Muscle of back (tissue), 3 donors: ENCODE measurements at regions not wholly inside any gene's neighbourhood (a gene's known extent, or its start where the extent isn't known, plus 50 kb on each side); places are given as distances from the start of the nearest gene placed in this dataset.
A peak's percentile ranks its signal among the peaks of the same experiment; 100 is the strongest.

ENCODE experiments used
- DNase-seq, 3 donors: peaks; one replicate each; pipeline versions ENCODE4 v3.0.0 to v3.0.0-alpha.2; 2013

- DNase-seq, result no peak
Observed at GRCh38 chr15:62607643-62608042, 434.9 kb upstream of the TPM1 start.

- no peak for DNase-seq
Observed at GRCh38 chr15:62608369-62608768, 434.2 kb upstream of the TPM1 start.

- DNase-seq, result no peak
Observed at GRCh38 chr15:62610265-62610869, 432.2 kb upstream of the TPM1 start.

- DNase-seq, result no peak
Observed at GRCh38 chr15:62611002-62611401, 431.5 kb upstream of the TPM1 start.

GRCh38 chr15:62612183-62612733 lies 430.3 kb upstream of the TPM1 start:
- no peak for DNase-seq

GRCh38 chr15:62612771-62613170 lies 429.8 kb upstream of the TPM1 start:
- no peak for DNase-seq

- no peak for DNase-seq
Observed at GRCh38 chr15:62616746-62617145, 425.8 kb upstream of the TPM1 start.

- no peak for DNase-seq
Observed at GRCh38 chr15:62617741-62618140, 424.8 kb upstream of the TPM1 start.

- peak in 1 of 3 donors; percentile 84 for DNase-seq
Observed at GRCh38 chr15:62618432-62618831, 424.1 kb upstream of the TPM1 start.

- no peak for DNase-seq
Observed at GRCh38 chr15:62618846-62619504, 423.6 kb upstream of the TPM1 start.

GRCh38 chr15:62619526-62619925 lies 423.0 kb upstream of the TPM1 start:
- peak in 1 of 3 donors; percentile 35 for DNase-seq

- no peak for DNase-seq
Observed at GRCh38 chr15:62622775-62623174, 419.8 kb upstream of the TPM1 start.

GRCh38 chr15:62624547-62625378 lies 417.8 kb upstream of the TPM1 start:
- peak in 1 of 3 donors; percentile 79 for DNase-seq

GRCh38 chr15:62625429-62626033 lies 417.0 kb upstream of the TPM1 start:
- peak in 2 of 3 donors; percentile 60 to 80 for DNase-seq

- DNase-seq, result no peak
Observed at GRCh38 chr15:62626903-62627302, 415.6 kb upstream of the TPM1 start.

GRCh38 chr15:62631076-62631724 lies 411.3 kb upstream of the TPM1 start:
- no peak for DNase-seq

GRCh38 chr15:62636823-62637573 lies 405.5 kb upstream of the TPM1 start:
- DNase-seq, result no peak

GRCh38 chr15:62637574-62637897 lies 405.0 kb upstream of the TPM1 start:
- no peak for DNase-seq

GRCh38 chr15:62637950-62638619 lies 404.5 kb upstream of the TPM1 start:
- no peak for DNase-seq

- no peak for DNase-seq
Observed at GRCh38 chr15:62639432-62639831, 403.1 kb upstream of the TPM1 start.
